ENCODE measurements at regions not wholly inside any gene's neighbourhood (a gene's known extent, or its start where the extent isn't known, plus 50 kb on each side); places are given as distances from the start of the nearest gene placed in this dataset.

GRCh38 chr3:148289159-148289558 is 408.5 kb upstream of the AGTR1 start:
- TF ChIP-seq CTCF (IDR thresholded peaks at IDR 0.05; ENCODE audit: insufficient read depth, low read length, poor library complexity, severe bottlenecking) (no peak), EZH2phosphoT487 (conservative IDR thresholded peaks at IDR 0.05; ENCODE audit: low read length) (no peak)
